HEK293T (cell line): ENCODE measurements at regions not wholly inside any gene's neighbourhood (a gene's known extent, or its start where the extent isn't known, plus 50 kb on each side); places are given as distances from the start of the nearest gene placed in this dataset.

Source experiments
- CTCF ChIA-PET: fragments of 350-600 bp; formaldehyde crosslinking; extraction: SDS; loops from one replicate; lab custom pipeline; 2021; ENCODE audit warnings: antibody characterized with exemption, inconsistent platforms; lab: Yijun Ruan, JAX
- POLR2A ChIA-PET: fragments of 350-600 bp; formaldehyde crosslinking; extraction: SDS; loops from one replicate; lab custom pipeline; 2020; ENCODE audit warnings: antibody characterized with exemption, inconsistent platforms; lab: Yijun Ruan, JAX
- DNase-seq: peaks from one replicate; pipeline ENCODE4 v3.0.0; 2012; ENCODE audit warnings: mixed read lengths; ENCODE audit errors: extremely low spot score
- ARNT ChIP-seq: fragments of 450-650 bp; IDR thresholded peaks from 2 replicates; pipeline ENCODE4 v1.6.1; 2017; ENCODE audit warnings: mild to moderate bottlenecking
- BHLHE40 ChIP-seq: fragments of 450-650 bp; IDR thresholded peaks from 2 replicates; pipeline ENCODE4 v1.6.1; 2016; ENCODE audit warnings: mild to moderate bottlenecking, moderate library complexity, borderline replicate concordance
- CTBP1 ChIP-seq: fragments of 450-650 bp; IDR thresholded peaks from 2 replicates; pipeline ENCODE4 v1.6.1; 2016; ENCODE audit warnings: borderline replicate concordance
- ELF4 ChIP-seq: fragments of 450-650 bp; IDR thresholded peaks from 2 replicates; pipeline ENCODE4 v1.6.1; 2017; ENCODE audit warnings: antibody characterized with exemption
- FOXA1 ChIP-seq: fragments of 450-650 bp; IDR thresholded peaks from 2 replicates; pipeline ENCODE4 v1.6.1; 2016; ENCODE audit warnings: mild to moderate bottlenecking
- FOXK2 ChIP-seq: fragments of 450-650 bp; IDR thresholded peaks from 2 replicates; pipeline ENCODE4 v1.6.1; 2016; ENCODE audit warnings: mild to moderate bottlenecking
- FOXM1 ChIP-seq: fragments of 450-650 bp; IDR thresholded peaks from 2 replicates; pipeline ENCODE4 v1.6.1; 2017; ENCODE audit warnings: mild to moderate bottlenecking, borderline replicate concordance
- HDGF ChIP-seq: fragments of 450-650 bp; IDR thresholded peaks from 2 replicates; pipeline ENCODE4 v1.6.1; 2017; ENCODE audit warnings: antibody characterized with exemption, borderline replicate concordance
- L3MBTL2 ChIP-seq: fragments of 450-650 bp; conservative IDR thresholded peaks from 2 replicates; pipeline ENCODE4 v1.6.1; 2016; ENCODE audit warnings: mild to moderate bottlenecking
- LEF1 ChIP-seq: fragments of 450-650 bp; IDR thresholded peaks from 2 replicates; pipeline ENCODE4 v1.6.1; 2017; ENCODE audit warnings: mild to moderate bottlenecking, borderline replicate concordance
- NFRKB ChIP-seq: fragments of 450-650 bp; IDR thresholded peaks from 2 replicates; pipeline ENCODE4 v1.6.1; 2016; ENCODE audit warnings: mild to moderate bottlenecking, moderate library complexity
- PKNOX1 ChIP-seq: fragments of 450-650 bp; IDR thresholded peaks from 2 replicates; pipeline ENCODE4 v1.6.1; 2016
- SP1 ChIP-seq: fragments of 450-650 bp; IDR thresholded peaks from 2 replicates; pipeline ENCODE4 v1.6.1; 2017
- SUZ12 ChIP-seq: fragments of 450-650 bp; IDR thresholded peaks from 2 replicates; pipeline ENCODE4 v1.6.1; 2016; ENCODE audit warnings: mild to moderate bottlenecking
- TARDBP ChIP-seq: fragments of 450-650 bp; IDR thresholded peaks from 2 replicates; pipeline ENCODE4 v1.6.1; 2016
- ZNF384 ChIP-seq: fragments of 450-650 bp; IDR thresholded peaks from 2 replicates; pipeline ENCODE4 v1.6.1; 2016

- TF ChIP-seq HDGF (no peak), PKNOX1 (no peak), SP1 (no peak), ARNT (no peak)
- ChIA-PET CTCF (no interaction called here), POLR2A (no interaction called here)
- DNase-seq: no peak
Observed at GRCh38 chr15:81454024-81454423, 80.0 kb upstream of the TMC3 start.

GRCh38 chr15:81450721-81451120 is 76.7 kb upstream of the TMC3 start:
- CTCF ChIA-PET: no interaction called here

GRCh38 chr15:81449836-81450474 is 75.9 kb upstream of the TMC3 start:
- no peak for DNase-seq
- ChIA-PET CTCF (no interaction called here), POLR2A (no interaction called here)
- no peak for TF ChIP-seq FOXA1

More at GRCh38 chr15:81450721-81451120, 76.7 kb upstream of the TMC3 start:
- POLR2A ChIA-PET: no interaction called here
- no peak for TF ChIP-seq FOXM1
- no peak for TF ChIP-seq SP1
- TF ChIP-seq HDGF: no peak
- no peak for TF ChIP-seq CTBP1
- no peak for TF ChIP-seq LEF1
- TF ChIP-seq TARDBP: no peak
- no peak for TF ChIP-seq L3MBTL2
- TF ChIP-seq FOXK2: no peak
- TF ChIP-seq BHLHE40: no peak
- TF ChIP-seq ELF4: no peak
- no peak for TF ChIP-seq SUZ12
- no peak for TF ChIP-seq ZNF384
- no peak for TF ChIP-seq PKNOX1
- DNase-seq: no peak

- ChIA-PET POLR2A (no interaction called here), CTCF (no interaction called here)
- TF ChIP-seq ARNT: no peak
- no peak for TF ChIP-seq FOXM1
- DNase-seq: no peak
Observed at GRCh38 chr15:81443040-81443820, 69.2 kb upstream of the TMC3 start.

GRCh38 chr15:81442454-81442853 is 68.4 kb upstream of the TMC3 start:
- POLR2A ChIA-PET: no interaction called here
- TF ChIP-seq FOXK2 (no peak), SUZ12 (no peak), ZNF384 (no peak), L3MBTL2 (no peak), SP1 (no peak), BHLHE40 (no peak), NFRKB (no peak)
- no peak for DNase-seq
- CTCF ChIA-PET: no interaction called here

- POLR2A ChIA-PET: no interaction called here
- CTCF ChIA-PET: interaction anchor here (0.6 to 1.0 kb wide), 2 partner anchors 169 to 673 kb away, joined by 3 to 4 read pairs; no protein-coding TSS in a partner anchor
- no peak for DNase-seq
Observed at GRCh38 chr15:81434851-81435250, 60.8 kb upstream of the TMC3 start.

GRCh38 chr15:81433462-81433861 is 59.4 kb upstream of the TMC3 start:
- DNase-seq: no peak
- TF ChIP-seq BHLHE40 (no peak), ZNF384 (no peak), PKNOX1 (no peak), ARNT (no peak)
- ChIA-PET CTCF (no interaction called here), POLR2A (no interaction called here)

More at GRCh38 chr15:81434851-81435250, 60.8 kb upstream of the TMC3 start:
- TF ChIP-seq ELF4: no peak
- TF ChIP-seq TARDBP: no peak
- no peak for TF ChIP-seq SUZ12
